Nephron progenitor cell (in vitro differentiated cells): ENCODE measurements at regions not wholly inside any gene's neighbourhood (a gene's known extent, or its start where the extent isn't known, plus 50 kb on each side); places are given as distances from the start of the nearest gene placed in this dataset.

Experiments used
- DNase-seq: peaks from one replicate; pipeline ENCODE4 v3.0.0; 2021
- H3K27ac Mint-ChIP-seq: 2 replicates; pipeline ENCODE4 v1.8.0; 2021; ENCODE audit warnings: mild to moderate bottlenecking, moderate library complexity, mixed read lengths
- H3K27me3 Mint-ChIP-seq: 2 replicates; pipeline ENCODE4 v1.8.0; 2021; ENCODE audit warnings: mild to moderate bottlenecking, low read depth, mixed read lengths; ENCODE audit not compliant: poor library complexity
- H3K36me3 Mint-ChIP-seq: 2 replicates; pipeline ENCODE4 v1.8.0; 2021; ENCODE audit warnings: low read depth, mixed read lengths
- H3K4me1 Mint-ChIP-seq: 2 replicates; pipeline ENCODE4 v1.8.0; 2021; ENCODE audit warnings: mixed read lengths
- H3K4me3 Mint-ChIP-seq: 2 replicates; pipeline ENCODE4 v1.8.0; 2021; ENCODE audit warnings: mild to moderate bottlenecking, moderate library complexity, mixed read lengths
- H3K9me3 Mint-ChIP-seq: 2 replicates; pipeline ENCODE4 v1.8.0; 2021; ENCODE audit warnings: mild to moderate bottlenecking, moderate library complexity, mixed read lengths
- CTCF ChIP-seq: fragments of 200-600 bp; sonication (generic); IDR thresholded peaks from 2 replicates; pipeline ENCODE4 v1.5.0; 2021; ENCODE audit warnings: antibody characterized with exemption

- Mint-ChIP-seq H3K4me3 (no peak overlapping the region), H3K4me1 (peaks cover 5% of the 10 kb centered on the region), H3K27ac (no peak overlapping the region), H3K27me3 (peaks cover 3% of the 10 kb centered on the region), H3K36me3 (no peaks in the 10 kb centered on the region), H3K9me3 (no peaks in the 10 kb centered on the region)
- no peak for TF ChIP-seq CTCF
- DNase-seq, result no peak
Observed at GRCh38 chr5:97489010-97489840, 306.2 kb upstream of the RIOK2 start.

- Mint-ChIP-seq H3K27ac (peak overlapping the region; percentile 0), H3K9me3 (no peaks in the 10 kb centered on the region), H3K4me1 (peaks cover 6% of the 10 kb centered on the region), H3K27me3 (no peaks in the 10 kb centered on the region), H3K36me3 (no peaks in the 10 kb centered on the region), H3K4me3 (no peak overlapping the region)
- no peak for TF ChIP-seq CTCF
- DNase-seq, result no peak
Observed at GRCh38 chr5:97494465-97494864, 311.4 kb upstream of the RIOK2 start.

GRCh38 chr5:97495301-97495700 is 312.3 kb upstream of the RIOK2 start:
- no peak for TF ChIP-seq CTCF
- Mint-ChIP-seq H3K27ac (no peak overlapping the region), H3K4me1 (peaks cover 6% of the 10 kb centered on the region), H3K4me3 (no peak overlapping the region), H3K36me3 (no peaks in the 10 kb centered on the region), H3K9me3 (no peaks in the 10 kb centered on the region), H3K27me3 (no peaks in the 10 kb centered on the region)
- no peak for DNase-seq

GRCh38 chr5:97496037-97496436 is 313.0 kb upstream of the RIOK2 start:
- H3K36me3 Mint-ChIP-seq, result no peaks in the 10 kb centered on the region
- H3K4me3 Mint-ChIP-seq, result no peak overlapping the region
- DNase-seq, result no peak
- peaks cover 6% of the 10 kb centered on the region for H3K4me1 Mint-ChIP-seq
- no peaks in the 10 kb centered on the region for H3K9me3 Mint-ChIP-seq
- no peak for TF ChIP-seq CTCF
- H3K27me3 Mint-ChIP-seq, result no peaks in the 10 kb centered on the region
- H3K27ac Mint-ChIP-seq, result no peak overlapping the region

GRCh38 chr5:97498657-97499056 is 315.6 kb upstream of the RIOK2 start:
- Mint-ChIP-seq H3K9me3 (no peaks in the 10 kb centered on the region), H3K27me3 (no peaks in the 10 kb centered on the region), H3K4me1 (peaks cover 6% of the 10 kb centered on the region), H3K27ac (no peak overlapping the region), H3K4me3 (no peak overlapping the region), H3K36me3 (no peaks in the 10 kb centered on the region)
- TF ChIP-seq CTCF, result no peak
- DNase-seq, result no peak

GRCh38 chr5:97499605-97500004 is 316.6 kb upstream of the RIOK2 start:
- H3K27ac Mint-ChIP-seq, result no peak overlapping the region
- H3K27me3 Mint-ChIP-seq, result no peaks in the 10 kb centered on the region
- no peaks in the 10 kb centered on the region for H3K9me3 Mint-ChIP-seq
- H3K4me3 Mint-ChIP-seq, result no peak overlapping the region
- H3K4me1 Mint-ChIP-seq, result peaks cover 6% of the 10 kb centered on the region
- no peak for DNase-seq
- H3K36me3 Mint-ChIP-seq, result no peaks in the 10 kb centered on the region
- TF ChIP-seq CTCF, result no peak
